ENCODE measurements at regions not wholly inside any gene's neighbourhood (a gene's known extent, or its start where the extent isn't known, plus 50 kb on each side); places are given as distances from the start of the nearest gene placed in this dataset.

DNA sequence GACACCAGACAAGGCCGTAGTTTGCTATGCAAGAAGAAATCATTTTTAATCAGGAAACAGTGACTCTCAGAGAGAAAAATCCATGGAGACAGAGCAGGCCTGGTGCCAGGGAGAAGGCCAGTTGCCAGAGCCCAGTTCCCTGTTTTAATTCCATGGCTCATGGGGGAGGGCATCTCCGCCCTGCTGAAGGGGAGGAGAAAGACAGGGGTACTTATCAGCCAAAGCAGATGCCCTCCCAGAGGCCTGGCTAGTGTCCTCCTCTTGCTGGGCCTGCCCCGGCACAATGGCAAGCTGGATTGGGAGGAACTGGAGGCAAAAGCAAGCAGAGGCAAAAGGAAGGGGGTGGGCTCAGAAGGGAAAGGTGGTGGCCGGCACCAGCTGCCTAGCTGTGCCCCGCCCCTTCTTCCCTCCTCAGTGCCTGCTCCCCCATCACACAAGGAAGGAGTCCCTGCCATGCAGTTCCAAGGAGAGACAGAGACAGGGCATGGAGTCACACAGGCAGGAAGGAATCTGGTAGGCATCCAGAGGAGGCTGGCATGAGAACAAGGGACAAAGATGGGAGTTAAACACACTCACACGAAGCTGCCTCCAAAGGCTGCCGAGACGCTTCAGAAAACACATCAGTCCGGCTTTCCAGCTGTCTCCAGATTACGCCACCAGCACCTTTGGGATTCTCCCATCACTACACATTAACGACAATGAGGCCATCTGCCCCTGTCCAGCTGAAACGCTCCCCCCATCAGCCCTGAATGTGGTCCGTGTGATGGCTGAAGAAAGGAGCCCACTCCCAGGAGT lies 591.8 kb downstream of the BUD13 start:
- TF ChIP-seq, protein P1, sequence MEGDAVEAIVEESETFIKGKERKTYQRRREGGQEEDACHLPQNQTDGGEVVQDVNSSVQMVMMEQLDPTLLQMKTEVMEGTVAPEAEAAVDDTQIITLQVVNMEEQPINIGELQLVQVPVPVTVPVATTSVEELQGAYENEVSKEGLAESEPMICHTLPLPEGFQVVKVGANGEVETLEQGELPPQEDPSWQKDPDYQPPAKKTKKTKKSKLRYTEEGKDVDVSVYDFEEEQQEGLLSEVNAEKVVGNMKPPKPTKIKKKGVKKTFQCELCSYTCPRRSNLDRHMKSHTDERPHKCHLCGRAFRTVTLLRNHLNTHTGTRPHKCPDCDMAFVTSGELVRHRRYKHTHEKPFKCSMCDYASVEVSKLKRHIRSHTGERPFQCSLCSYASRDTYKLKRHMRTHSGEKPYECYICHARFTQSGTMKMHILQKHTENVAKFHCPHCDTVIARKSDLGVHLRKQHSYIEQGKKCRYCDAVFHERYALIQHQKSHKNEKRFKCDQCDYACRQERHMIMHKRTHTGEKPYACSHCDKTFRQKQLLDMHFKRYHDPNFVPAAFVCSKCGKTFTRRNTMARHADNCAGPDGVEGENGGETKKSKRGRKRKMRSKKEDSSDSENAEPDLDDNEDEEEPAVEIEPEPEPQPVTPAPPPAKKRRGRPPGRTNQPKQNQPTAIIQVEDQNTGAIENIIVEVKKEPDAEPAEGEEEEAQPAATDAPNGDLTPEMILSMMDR (conservative IDR thresholded peaks at IDR 0.05 in 1 of 2, IDR thresholded peaks at IDR 0.05 in 1 of 2; ENCODE audit: extremely low read depth in 1 of 2, insufficient read depth in 1 of 2, low read depth in 1 of 2, low read length in 2 of 2) = no peak
- TF ChIP-seq EZH2 (IDR thresholded peaks at IDR 0.05; ENCODE audit: borderline replicate concordance, low read length) = no peak

Measured in mammary epithelial cell (primary cell).